NCI-H446 treated with DMSO at 0.1 percent for 48 hours (cell line): ENCODE measurements at regions not wholly inside any gene's neighbourhood (a gene's known extent, or its start where the extent isn't known, plus 50 kb on each side); places are given as distances from the start of the nearest gene placed in this dataset.

ENCODE experiments used
- DNase-seq: peaks from one replicate; lab custom pipeline; 2025; lab: John Stamatoyannopoulos, UW

- DNase-seq, result no peak
Observed at GRCh38 chr2:139828011-139828410, 1047.8 kb upstream of the NXPH2 start.

- DNase-seq, result no peak
Observed at GRCh38 chr2:139825726-139826125, 1045.5 kb upstream of the NXPH2 start.

GRCh38 chr2:139819273-139819796 lies 1039.1 kb upstream of the NXPH2 start:
- no peak for DNase-seq

GRCh38 chr2:139814458-139814857 lies 1034.3 kb upstream of the NXPH2 start:
- no peak for DNase-seq

- peak; percentile 81 for DNase-seq
Observed at GRCh38 chr2:139813340-139813739, 1033.2 kb upstream of the NXPH2 start.

GRCh38 chr2:139805441-139805840 lies 1025.3 kb upstream of the NXPH2 start:
- peak; percentile 93 for DNase-seq

- DNase-seq, result no peak
Observed at GRCh38 chr2:139798391-139798790, 1018.2 kb upstream of the NXPH2 start.

GRCh38 chr2:139790807-139791752 lies 1010.9 kb upstream of the NXPH2 start:
- peak; percentile 66 for DNase-seq

GRCh38 chr2:139790136-139790535 lies 1009.9 kb upstream of the NXPH2 start:
- no peak for DNase-seq

GRCh38 chr2:139778732-139779131 lies 998.5 kb upstream of the NXPH2 start:
- no peak for DNase-seq

- DNase-seq, result no peak
Observed at GRCh38 chr2:139773720-139774277, 993.6 kb upstream of the NXPH2 start.

GRCh38 chr2:139769633-139770032 lies 989.4 kb upstream of the NXPH2 start:
- DNase-seq, result no peak

- no peak for DNase-seq
Observed at GRCh38 chr2:139763705-139764104, 983.5 kb upstream of the NXPH2 start.

- DNase-seq, result no peak
Observed at GRCh38 chr2:139759000-139759505, 978.9 kb upstream of the NXPH2 start.

GRCh38 chr2:139746901-139747300 lies 966.7 kb upstream of the NXPH2 start:
- DNase-seq, result no peak

GRCh38 chr2:139744273-139744672 lies 964.1 kb upstream of the NXPH2 start:
- no peak for DNase-seq

GRCh38 chr2:139742216-139743172 lies 962.3 kb upstream of the NXPH2 start:
- DNase-seq, result no peak

- DNase-seq, result no peak
Observed at GRCh38 chr2:139737659-139738058, 957.5 kb upstream of the NXPH2 start.

- no peak for DNase-seq
Observed at GRCh38 chr2:139730197-139730596, 950.0 kb upstream of the NXPH2 start.

GRCh38 chr2:139721411-139721995 lies 941.3 kb upstream of the NXPH2 start:
- DNase-seq, result no peak

- DNase-seq, result no peak
Observed at GRCh38 chr2:139720056-139720455, 939.9 kb upstream of the NXPH2 start.
